HFFc6 (cell line): ENCODE measurements at regions not wholly inside any gene's neighbourhood (a gene's known extent, or its start where the extent isn't known, plus 50 kb on each side); places are given as distances from the start of the nearest gene placed in this dataset.

Source experiments
- DNase-seq: peaks from one replicate; pipeline ENCODE4 v3.0.0-alpha.2; 2018
- H3K27ac Mint-ChIP-seq: 2 replicates; pipeline ENCODE4 v1.8.0; 2020; ENCODE audit warnings: mild to moderate bottlenecking, mixed read lengths
- H3K27me3 Mint-ChIP-seq: 2 replicates; pipeline ENCODE4 v1.8.0; 2021; ENCODE audit warnings: mild to moderate bottlenecking, moderate library complexity, mixed read lengths; ENCODE audit not compliant: insufficient read depth
- H3K36me3 Mint-ChIP-seq: 2 replicates; pipeline ENCODE4 v1.8.0; 2021; ENCODE audit warnings: low read depth, mixed read lengths
- H3K4me1 Mint-ChIP-seq: 2 replicates; pipeline ENCODE4 v1.8.0; 2020; ENCODE audit warnings: low read depth, mixed read lengths
- H3K4me3 Mint-ChIP-seq: 2 replicates; pipeline ENCODE4 v1.8.0; 2020; ENCODE audit warnings: mild to moderate bottlenecking, moderate library complexity, mixed read lengths
- H3K9me3 Mint-ChIP-seq: 2 replicates; pipeline ENCODE4 v1.8.0; 2020; ENCODE audit warnings: mild to moderate bottlenecking, mixed read lengths
- CTCF ChIP-seq: fragments of 200-600 bp; sonication (generic); IDR thresholded peaks from 2 replicates; pipeline ENCODE4 v1.5.0; 2021; ENCODE audit warnings: antibody characterized with exemption, mild to moderate bottlenecking

- no peaks in the 10 kb centered on the region for H3K36me3 Mint-ChIP-seq
- TF ChIP-seq CTCF = no peak
- no peak overlapping the region for H3K27ac Mint-ChIP-seq
- peaks cover 22% of the 10 kb centered on the region for H3K4me1 Mint-ChIP-seq
- H3K27me3 Mint-ChIP-seq = peaks cover 37% of the 10 kb centered on the region
- DNase-seq = no peak
- H3K4me3 Mint-ChIP-seq = peak overlapping the region; percentile 14; the same call in 1 of the 2 replicates
- H3K9me3 Mint-ChIP-seq = no peaks in the 10 kb centered on the region; the same call in 1 of the 2 replicates
Observed at GRCh38 chr7:114087653-114088469, 169.1 kb upstream of the PPP1R3A start.

GRCh38 chr7:114086914-114087652 is 168.3 kb upstream of the PPP1R3A start:
- H3K9me3 Mint-ChIP-seq = no peaks in the 10 kb centered on the region; the same call in 1 of the 2 replicates
- no peaks in the 10 kb centered on the region for H3K36me3 Mint-ChIP-seq
- no peak for DNase-seq
- H3K4me1 Mint-ChIP-seq = peaks cover 28% of the 10 kb centered on the region
- no peak overlapping the region for H3K27ac Mint-ChIP-seq
- TF ChIP-seq CTCF = no peak
- peak overlapping the region; percentile 91 for H3K4me3 Mint-ChIP-seq
- H3K27me3 Mint-ChIP-seq = peaks cover 41% of the 10 kb centered on the region

GRCh38 chr7:114086537-114086913 is 167.7 kb upstream of the PPP1R3A start:
- Mint-ChIP-seq H3K36me3 (no peaks in the 10 kb centered on the region), H3K27me3 (peaks cover 41% of the 10 kb centered on the region), H3K27ac (no peak overlapping the region), H3K9me3 (no peaks in the 10 kb centered on the region; the same call in 1 of the 2 replicates), H3K4me3 (peak overlapping the region; percentile 91), H3K4me1 (peaks cover 28% of the 10 kb centered on the region)
- TF ChIP-seq CTCF = no peak
- no peak for DNase-seq

GRCh38 chr7:114085592-114086501 is 167.0 kb upstream of the PPP1R3A start:
- Mint-ChIP-seq H3K4me3 (peak overlapping the region; percentile 95), H3K27ac (no peak overlapping the region), H3K4me1 (peaks cover 28% of the 10 kb centered on the region), H3K36me3 (no peaks in the 10 kb centered on the region), H3K9me3 (no peaks in the 10 kb centered on the region; the same call in 1 of the 2 replicates), H3K27me3 (peaks cover 41% of the 10 kb centered on the region)
- DNase-seq = peak; percentile 25
- no peak for TF ChIP-seq CTCF

GRCh38 chr7:114085313-114085591 is 166.4 kb upstream of the PPP1R3A start:
- H3K27ac Mint-ChIP-seq = no peak overlapping the region
- no peak for DNase-seq
- H3K4me3 Mint-ChIP-seq = peak overlapping the region; percentile 95
- H3K27me3 Mint-ChIP-seq = peaks cover 43% of the 10 kb centered on the region
- TF ChIP-seq CTCF = no peak
- peaks cover 28% of the 10 kb centered on the region for H3K4me1 Mint-ChIP-seq
- H3K9me3 Mint-ChIP-seq = no peaks in the 10 kb centered on the region; the same call in 1 of the 2 replicates
- no peaks in the 10 kb centered on the region for H3K36me3 Mint-ChIP-seq
